GM23338 (cell line): ENCODE measurements at regions not wholly inside any gene's neighbourhood (a gene's known extent, or its start where the extent isn't known, plus 50 kb on each side); places are given as distances from the start of the nearest gene placed in this dataset.

Experiments used
- CTCF ChIP-seq, 2 experiments: fragments of 200-600 bp in 1 of 2; sonication (generic) in 1 of 2; conservative IDR thresholded peaks; 2 replicates each; pipeline versions ENCODE4 v1.5.1 to v1.6.1; 2016 to 2017; ENCODE audit warnings: antibody characterized with exemption in 2 of 2, low read depth in 2 of 2, mild to moderate bottlenecking in 2 of 2, moderate library complexity in 1 of 2
- EZH2 ChIP-seq: fragments of 200-600 bp; sonication (generic); IDR thresholded peaks from one replicate; pipeline ENCODE4 v1.8.0; 2017; ENCODE audit warnings: antibody characterized with exemption, mild to moderate bottlenecking, low read depth; ENCODE audit not compliant: unreplicated experiment
- EZH2phosphoT487 ChIP-seq: fragments of 200-600 bp; sonication (generic); IDR thresholded peaks from one replicate; pipeline ENCODE4 v1.8.1; 2018; ENCODE audit warnings: antibody characterized with exemption; ENCODE audit not compliant: unreplicated experiment
- POLR2AphosphoS5 ChIP-seq: IDR thresholded peaks from 2 replicates; pipeline ENCODE4 v1.6.1; 2016; ENCODE audit warnings: antibody characterized with exemption, low read depth

- no peak for TF ChIP-seq POLR2AphosphoS5
- no peak for TF ChIP-seq EZH2phosphoT487
- no peak for TF ChIP-seq CTCF (conservative IDR thresholded peaks at IDR 0.05; ENCODE audit: low read depth in 2 of 2)
- no peak for TF ChIP-seq EZH2
Measured at GRCh38 chr3:4151859-4152258, 151.3 kb upstream of the SETMAR start.
